A549 (cell line): ENCODE measurements at regions not wholly inside any gene's neighbourhood (a gene's known extent, or its start where the extent isn't known, plus 50 kb on each side); places are given as distances from the start of the nearest gene placed in this dataset.

Source experiments
- CEBPB ChIP-seq, 2 experiments: fragments of >200 bp in 1 of 2; sonication (Bioruptor Twin) in 1 of 2; formaldehyde crosslinking in 1 of 2; IDR thresholded peaks; 2 replicates each; pipeline ENCODE4 v1.6.1; 2012 to 2016
- CTCF ChIP-seq: fragments of >200 bp; sonication (Bioruptor Twin); formaldehyde crosslinking; IDR thresholded peaks from 3 replicates; pipeline ENCODE4 v1.5.1; 2016
- EP300 ChIP-seq, 2 experiments: fragments of >200 bp; sonication (Bioruptor Twin); formaldehyde crosslinking; IDR thresholded peaks; 2 replicates in 1 of 2; 3 replicates in 1 of 2; pipeline ENCODE4 v1.6.1; 2016 to 2017
- ESRRA ChIP-seq: fragments of 150-350 bp; IDR thresholded peaks from 2 replicates; pipeline ENCODE4 v1.6.1; 2014; ENCODE audit warnings: mild to moderate bottlenecking, low read length, borderline replicate concordance
- KDM5A ChIP-seq: fragments of 200-600 bp; sonication (generic); IDR thresholded peaks from 2 replicates; pipeline ENCODE4 v1.6.1; 2016; ENCODE audit warnings: antibody characterized with exemption, mild to moderate bottlenecking
- PHF8 ChIP-seq: fragments of 200-600 bp; sonication (generic); IDR thresholded peaks from 2 replicates; pipeline ENCODE4 v1.6.1; 2016; ENCODE audit warnings: low read depth, mild to moderate bottlenecking, antibody characterized with exemption, moderate library complexity, borderline replicate concordance
- POLR2A ChIP-seq: IDR thresholded peaks from 2 replicates; pipeline ENCODE4 v1.6.1; 2012; ENCODE audit warnings: mild to moderate bottlenecking, low read length

GRCh38 chr9:87160148-87161102 lies 213.1 kb upstream of the GAS1 start:
- TF ChIP-seq EP300 (IDR thresholded peaks at IDR 0.05) (no peak), KDM5A (no peak), POLR2A (no peak), CTCF (no peak), ESRRA (no peak), CEBPB (IDR thresholded peaks at IDR 0.05) (no peak), PHF8 (no peak)
